Muscle of leg (tissue), 3 donors: ENCODE measurements at regions not wholly inside any gene's neighbourhood (a gene's known extent, or its start where the extent isn't known, plus 50 kb on each side); places are given as distances from the start of the nearest gene placed in this dataset.
"Not testable (repeated sequence)": the region's sequence is repeated elsewhere in the genome, so short reads cannot be mapped to it uniquely, and the experiment has no call there.

Experiments used
- DNase-seq: peaks from one replicate; pipeline ENCODE4 v3.0.0; 2013
- H3K27ac ChIP-seq: one replicate; pipeline ENCODE4 v1.5.1; 2013; ENCODE audit warnings: mild to moderate bottlenecking, low read length, control low read depth
- H3K27me3 ChIP-seq: one replicate; pipeline ENCODE4 v1.6.1; 2013; ENCODE audit warnings: low read length; ENCODE audit not compliant: control insufficient read depth, insufficient read depth
- H3K36me3 ChIP-seq: one replicate; pipeline ENCODE4 v1.6.1; 2013; ENCODE audit warnings: low read length; ENCODE audit not compliant: control insufficient read depth, insufficient read depth
- H3K4me1 ChIP-seq: one replicate; pipeline ENCODE4 v1.6.1; 2013; ENCODE audit warnings: low read length; ENCODE audit not compliant: control insufficient read depth, insufficient read depth
- H3K4me3 ChIP-seq: one replicate; pipeline ENCODE4 v1.5.1; 2013; ENCODE audit warnings: low read length, control low read depth
- H3K9me3 ChIP-seq: replicated peaks from 2 replicates; pipeline ENCODE4 v1.6.1; 2013; ENCODE audit warnings: low read depth, low read length; ENCODE audit not compliant: control insufficient read depth
- WGBS: methylation state at CpG from one replicate; pipeline ENCODE4 v1.1.5; 2013; ENCODE audit warnings: missing lambda C conversion rate; ENCODE audit not compliant: insufficient coverage; 5-methylcytosine and 5-hydroxymethylcytosine counted together

GRCh38 chr19:30112666-30113065, 170.6 kb downstream of the URI1 start:
- H3K36me3 ChIP-seq, result no peaks in the 10 kb centered on the region
- 73% methylated on average over 3 of the region's 8 CpGs for WGBS
- DNase-seq, result no peak

DNA sequence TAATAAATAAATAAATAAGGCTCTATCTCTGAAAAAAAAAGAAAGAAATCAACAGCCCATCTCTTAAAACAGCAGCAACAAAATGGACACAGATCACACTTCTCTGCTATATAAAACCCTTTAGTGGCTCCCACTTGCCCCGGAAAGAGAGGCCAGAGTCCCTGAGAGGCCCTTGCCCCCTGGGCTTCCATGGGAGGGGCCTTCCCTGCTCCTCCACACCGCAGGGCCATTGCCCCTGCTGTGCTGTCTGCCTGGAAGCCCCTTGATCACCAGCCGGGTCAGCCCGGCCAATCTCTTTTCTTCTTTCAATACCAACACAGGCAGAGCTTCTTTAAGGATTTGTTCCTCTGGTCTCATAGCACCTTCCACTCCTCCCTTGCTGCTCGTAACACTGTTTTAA, 171.1 kb downstream of the URI1 start:
- no peak for DNase-seq
- Histone ChIP-seq H3K4me1 (peaks cover 2% of the 10 kb centered on the region), H3K4me3 (no peak overlapping the region), H3K27ac (no peak overlapping the region), H3K9me3 (no peaks in the 10 kb centered on the region), H3K36me3 (no peaks in the 10 kb centered on the region), H3K27me3 (no peaks in the 10 kb centered on the region)
- 53% methylated on average over 4 of the region's 5 CpGs for WGBS

More at GRCh38 chr19:30112666-30113065, 170.6 kb downstream of the URI1 start:
- Histone ChIP-seq H3K9me3 (no peaks in the 10 kb centered on the region), H3K4me3 (no peak overlapping the region), H3K27me3 (no peaks in the 10 kb centered on the region), H3K4me1 (peaks cover 2% of the 10 kb centered on the region), H3K27ac (no peak overlapping the region)

GRCh38 chr19:30114095-30114494, 172.1 kb downstream of the URI1 start:
- H3K27me3 ChIP-seq, H3K36me3 ChIP-seq: not testable (repeated sequence)
- no CpG with 5 or more reads among the region's 5 CpGs for WGBS

GRCh38 chr19:30115947-30116346, 173.9 kb downstream of the URI1 start:
- H3K36me3 ChIP-seq, result no peaks in the 10 kb centered on the region
- no peak overlapping the region for H3K4me3 ChIP-seq
- no peak overlapping the region for H3K27ac ChIP-seq
- WGBS, result 67% methylated on average over 2 of the region's 2 CpGs
- H3K4me1 ChIP-seq, result peaks cover 2% of the 10 kb centered on the region
- H3K9me3 ChIP-seq, result no peaks in the 10 kb centered on the region
- peaks cover 2% of the 10 kb centered on the region for H3K27me3 ChIP-seq
- no peak for DNase-seq

More at GRCh38 chr19:30114095-30114494, 172.1 kb downstream of the URI1 start:
- not testable (repeated sequence) for DNase-seq, H3K9me3 ChIP-seq, H3K27ac ChIP-seq, H3K4me3 ChIP-seq, H3K4me1 ChIP-seq

DNA sequence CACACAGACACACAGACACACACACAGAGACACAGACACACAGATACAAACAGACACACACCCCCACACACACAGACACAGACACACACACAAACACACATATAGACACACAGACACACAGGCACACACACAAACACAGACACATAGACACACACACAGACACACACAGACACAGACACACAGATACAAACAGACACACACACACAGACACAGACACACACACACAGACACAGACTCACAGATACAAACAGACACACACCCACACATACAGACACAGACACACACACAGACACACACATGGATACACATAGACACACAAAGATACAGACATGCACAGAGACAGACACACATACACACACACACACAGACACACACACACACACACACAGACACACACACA, 174.5 kb downstream of the URI1 start:
- H3K9me3 ChIP-seq, result no peaks in the 10 kb centered on the region
- peaks cover 2% of the 10 kb centered on the region for H3K27me3 ChIP-seq
- no peak for DNase-seq
- no peak overlapping the region for H3K4me3 ChIP-seq
- H3K27ac ChIP-seq, result no peak overlapping the region
- no peaks in the 10 kb centered on the region for H3K36me3 ChIP-seq
- H3K4me1 ChIP-seq, result no peaks in the 10 kb centered on the region

- Histone ChIP-seq H3K27ac (no peak overlapping the region), H3K4me3 (no peak overlapping the region), H3K9me3 (no peaks in the 10 kb centered on the region), H3K36me3 (no peaks in the 10 kb centered on the region), H3K4me1 (no peaks in the 10 kb centered on the region), H3K27me3 (peaks cover 2% of the 10 kb centered on the region)
- DNase-seq, result no peak
- 46% methylated on average over 16 of the region's 16 CpGs for WGBS
Observed at GRCh38 chr19:30116984-30117555, 175.0 kb downstream of the URI1 start.

GRCh38 chr19:30117636-30118145, 175.7 kb downstream of the URI1 start:
- Histone ChIP-seq H3K4me3 (no peak overlapping the region), H3K27ac (no peak overlapping the region), H3K4me1 (no peaks in the 10 kb centered on the region), H3K36me3 (no peaks in the 10 kb centered on the region), H3K27me3 (peaks cover 2% of the 10 kb centered on the region), H3K9me3 (no peaks in the 10 kb centered on the region)
- no peak for DNase-seq
- 86% methylated on average over 12 of the region's 12 CpGs for WGBS

GRCh38 chr19:30118221-30118620, 176.2 kb downstream of the URI1 start:
- no peaks in the 10 kb centered on the region for H3K4me1 ChIP-seq
- DNase-seq, result no peak
- no peak overlapping the region for H3K4me3 ChIP-seq
- H3K27ac ChIP-seq, result no peak overlapping the region
- no peaks in the 10 kb centered on the region for H3K36me3 ChIP-seq
- H3K9me3 ChIP-seq, result no peaks in the 10 kb centered on the region
- WGBS, result 49% methylated on average over 5 of the region's 11 CpGs
- H3K27me3 ChIP-seq, result peaks cover 2% of the 10 kb centered on the region

GRCh38 chr19:30118760-30119159, 176.7 kb downstream of the URI1 start:
- no peaks in the 10 kb centered on the region for H3K9me3 ChIP-seq
- H3K27ac ChIP-seq, result no peak overlapping the region
- H3K4me3 ChIP-seq, result no peak overlapping the region
- peaks cover 2% of the 10 kb centered on the region for H3K27me3 ChIP-seq
- no peaks in the 10 kb centered on the region for H3K36me3 ChIP-seq
- 57% methylated on average over 12 of the region's 12 CpGs for WGBS
- no peaks in the 10 kb centered on the region for H3K4me1 ChIP-seq
- no peak for DNase-seq

GRCh38 chr19:30119180-30119908, 177.3 kb downstream of the URI1 start:
- Histone ChIP-seq H3K4me1 (no peaks in the 10 kb centered on the region), H3K36me3 (no peaks in the 10 kb centered on the region), H3K4me3 (no peak overlapping the region), H3K27ac (no peak overlapping the region), H3K9me3 (no peaks in the 10 kb centered on the region), H3K27me3 (peaks cover 2% of the 10 kb centered on the region)
- WGBS, result 73% methylated on average over 5 of the region's 12 CpGs
- no peak for DNase-seq
